GM23338 (cell line): ENCODE measurements at regions not wholly inside any gene's neighbourhood (a gene's known extent, or its start where the extent isn't known, plus 50 kb on each side); places are given as distances from the start of the nearest gene placed in this dataset.

Source experiments
- ATAC-seq: fragments of 200-7000 bp; cut with Tn5 transposase; 3 replicates; pipeline ENCODE4 v1.9.1; 2020
- DNase-seq: peaks from one replicate; pipeline ENCODE4 v3.0.0-alpha.2; 2015; ENCODE audit warnings: low spot score
- H2AFZ ChIP-seq: fragments of 200-600 bp; sonication (generic); 2 replicates; pipeline ENCODE4 v1.8.0; 2016; ENCODE audit warnings: antibody characterized with exemption, mild to moderate bottlenecking, moderate library complexity
- H3F3A ChIP-seq: fragments of 200-600 bp; sonication (generic); replicated peaks from 2 replicates; pipeline ENCODE4 v1.8.0; 2017; ENCODE audit warnings: antibody characterized with exemption, mixed run types, low read depth
- H3K27ac ChIP-seq: fragments of 200-600 bp; sonication (generic); 2 replicates; pipeline ENCODE4 v1.6.1; 2016; ENCODE audit warnings: low read depth
- H3K27me3 ChIP-seq: fragments of 200-600 bp; sonication (generic); 2 replicates; pipeline ENCODE4 v1.8.0; 2016; ENCODE audit warnings: mild to moderate bottlenecking, mixed run types, moderate library complexity; ENCODE audit not compliant: insufficient read depth
- H3K36me3 ChIP-seq: fragments of 200-600 bp; sonication (generic); 2 replicates; pipeline ENCODE4 v1.8.0; 2016; ENCODE audit warnings: mild to moderate bottlenecking; ENCODE audit not compliant: insufficient read depth
- H3K4me1 ChIP-seq: fragments of 200-600 bp; sonication (generic); 2 replicates; pipeline ENCODE4 v1.8.0; 2016; ENCODE audit warnings: mild to moderate bottlenecking, moderate library complexity; ENCODE audit not compliant: insufficient read depth
- H3K4me2 ChIP-seq: fragments of 200-600 bp; sonication (generic); 2 replicates; pipeline ENCODE4 v1.7.1; 2017; ENCODE audit warnings: mixed run types
- H3K4me3 ChIP-seq: fragments of 200-600 bp; sonication (generic); 2 replicates; pipeline ENCODE4 v1.6.1; 2016; ENCODE audit warnings: mixed run types
- H3K79me2 ChIP-seq: fragments of 200-600 bp; sonication (generic); replicated peaks from 2 replicates; pipeline ENCODE4 v1.8.0; 2017; ENCODE audit warnings: mild to moderate bottlenecking; ENCODE audit not compliant: insufficient read depth
- H3K9me2 ChIP-seq: fragments of 200-600 bp; sonication (generic); 2 replicates; pipeline ENCODE4 v1.8.0; 2017; ENCODE audit not compliant: insufficient read depth
- H4K20me1 ChIP-seq: fragments of 200-600 bp; sonication (generic); replicated peaks from 2 replicates; pipeline ENCODE4 v1.8.0; 2017; ENCODE audit warnings: mild to moderate bottlenecking; ENCODE audit not compliant: insufficient read depth
- H3K27ac Mint-ChIP-seq: 2 replicates; pipeline ENCODE4 v1.8.0; 2020; ENCODE audit warnings: inconsistent platforms, mild to moderate bottlenecking, moderate library complexity, mixed read lengths
- H3K27me3 Mint-ChIP-seq: 3 replicates; pipeline ENCODE4 v1.8.0; 2022; ENCODE audit warnings: low read depth, mild to moderate bottlenecking, moderate library complexity, mixed read lengths, inconsistent platforms; ENCODE audit not compliant: insufficient read depth, poor library complexity
- H3K36me3 Mint-ChIP-seq: 3 replicates; pipeline ENCODE4 v1.8.0; 2021; ENCODE audit warnings: low read depth, mild to moderate bottlenecking, inconsistent platforms, moderate library complexity, mixed read lengths
- H3K4me1 Mint-ChIP-seq: 3 replicates; pipeline ENCODE4 v1.8.0; 2020; ENCODE audit warnings: mild to moderate bottlenecking, inconsistent platforms, mixed read lengths
- H3K4me3 Mint-ChIP-seq: 3 replicates; pipeline ENCODE4 v1.8.0; 2021; ENCODE audit warnings: moderate library complexity, mild to moderate bottlenecking, inconsistent platforms, mixed read lengths
- H3K9me3 Mint-ChIP-seq: 3 replicates; pipeline ENCODE4 v1.8.0; 2020; ENCODE audit warnings: moderate library complexity, mild to moderate bottlenecking, inconsistent platforms, mixed read lengths
- CREB1 ChIP-seq: fragments of 250-450 bp; sonication (Bioruptor Pico); IDR thresholded peaks from 2 replicates; pipeline ENCODE4 v1.5.0; 2020; ENCODE audit warnings: low read depth, mild to moderate bottlenecking, moderate library complexity
- EZH2 ChIP-seq: fragments of 200-600 bp; sonication (generic); IDR thresholded peaks from one replicate; pipeline ENCODE4 v1.8.0; 2017; ENCODE audit warnings: antibody characterized with exemption, mild to moderate bottlenecking, low read depth; ENCODE audit not compliant: unreplicated experiment
- EZH2phosphoT487 ChIP-seq: fragments of 200-600 bp; sonication (generic); IDR thresholded peaks from one replicate; pipeline ENCODE4 v1.8.1; 2018; ENCODE audit warnings: antibody characterized with exemption; ENCODE audit not compliant: unreplicated experiment
- JUNB ChIP-seq: IDR thresholded peaks from one replicate; pipeline ENCODE4 v1.6.1; 2016; ENCODE audit warnings: antibody characterized with exemption; ENCODE audit not compliant: unreplicated experiment
- NANOG ChIP-seq: IDR thresholded peaks from 2 replicates; pipeline ENCODE4 v1.6.1; 2016; ENCODE audit warnings: antibody characterized with exemption, borderline replicate concordance
- POLR2AphosphoS5 ChIP-seq: IDR thresholded peaks from 2 replicates; pipeline ENCODE4 v1.6.1; 2016; ENCODE audit warnings: antibody characterized with exemption, low read depth
- STAT1 ChIP-seq: IDR thresholded peaks from one replicate; pipeline ENCODE4 v1.6.1; 2016; ENCODE audit warnings: antibody characterized with exemption; ENCODE audit not compliant: unreplicated experiment
- ZNF114 ChIP-seq: fragments of 250-450 bp; sonication (Bioruptor Pico); IDR thresholded peaks from 2 replicates; pipeline ENCODE4 v1.5.0; 2020; ENCODE audit warnings: mild to moderate bottlenecking, moderate library complexity
- ZNF331 ChIP-seq: fragments of 250-450 bp; sonication (Bioruptor Pico); IDR thresholded peaks from 2 replicates; pipeline ENCODE4 v1.5.0; 2020; ENCODE audit warnings: low read depth, mild to moderate bottlenecking, moderate library complexity
- TF ChIP-seq, protein P1 (sequence below), 2 experiments: fragments of 200-600 bp in 1 of 2; sonication (generic) in 1 of 2; conservative IDR thresholded peaks; 2 replicates each; pipeline versions ENCODE4 v1.5.1 to v1.6.1; 2016 to 2017; ENCODE audit warnings: antibody characterized with exemption in 2 of 2, low read depth in 2 of 2, mild to moderate bottlenecking in 2 of 2, moderate library complexity in 1 of 2
- TF ChIP-seq, protein P2 (sequence below): IDR thresholded peaks from one replicate; pipeline ENCODE4 v1.6.1; 2018; ENCODE audit warnings: antibody characterized with exemption; ENCODE audit not compliant: unreplicated experiment
- TF ChIP-seq, protein P3 (sequence below): IDR thresholded peaks from 2 replicates; pipeline ENCODE4 v1.6.1; 2016; ENCODE audit warnings: antibody characterized with exemption
- TF ChIP-seq, protein P4 (sequence below): fragments of 250-450 bp; sonication (Bioruptor Pico); IDR thresholded peaks from 2 replicates; pipeline ENCODE4 v1.5.0; 2020; ENCODE audit warnings: mild to moderate bottlenecking, moderate library complexity

DNA sequence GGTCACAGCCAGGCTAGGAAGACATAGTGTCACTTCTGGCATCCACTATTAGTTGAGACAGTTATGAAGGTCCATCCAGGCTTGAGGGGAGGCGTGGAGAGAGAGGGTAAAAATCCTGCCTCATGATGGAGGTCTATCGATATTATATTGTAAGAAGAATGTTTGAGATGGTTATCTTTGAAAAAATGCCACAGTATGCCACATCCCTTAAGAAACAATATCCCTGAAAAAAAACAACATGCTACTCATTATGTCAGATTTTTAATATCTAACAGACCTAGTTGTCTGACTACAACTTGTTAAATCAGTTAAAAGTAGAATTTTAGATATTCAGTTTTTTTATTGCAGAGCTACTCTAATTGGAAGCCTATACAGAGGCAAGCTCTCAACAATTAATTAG lies 121.7 kb upstream of the SLC5A12 start:
- Mint-ChIP-seq H3K27me3 (no peaks in the 10 kb centered on the region), H3K4me1 (peaks cover 4% of the 10 kb centered on the region; the same call in 2 of the 3 replicates), H3K36me3 (no peaks in the 10 kb centered on the region), H3K27ac (no peak overlapping the region), H3K9me3 (no peaks in the 10 kb centered on the region), H3K4me3 (no peak overlapping the region)
- H3K36me3 ChIP-seq: no peaks in the 10 kb centered on the region
- H3F3A ChIP-seq: no peaks in the 10 kb centered on the region
- H3K4me3 ChIP-seq: no peak overlapping the region
- H4K20me1 ChIP-seq: no peaks in the 10 kb centered on the region
- H3K27me3 ChIP-seq: no peaks in the 10 kb centered on the region
- no peaks in the 10 kb centered on the region for H3K79me2 ChIP-seq
- H3K4me1 ChIP-seq: no peaks in the 10 kb centered on the region
- no peak for ATAC-seq
- no peak overlapping the region for H3K4me2 ChIP-seq
- H3K27ac ChIP-seq: no peak overlapping the region
- peaks cover 3% of the 10 kb centered on the region for H3K9me2 ChIP-seq
- TF ChIP-seq, protein P1, sequence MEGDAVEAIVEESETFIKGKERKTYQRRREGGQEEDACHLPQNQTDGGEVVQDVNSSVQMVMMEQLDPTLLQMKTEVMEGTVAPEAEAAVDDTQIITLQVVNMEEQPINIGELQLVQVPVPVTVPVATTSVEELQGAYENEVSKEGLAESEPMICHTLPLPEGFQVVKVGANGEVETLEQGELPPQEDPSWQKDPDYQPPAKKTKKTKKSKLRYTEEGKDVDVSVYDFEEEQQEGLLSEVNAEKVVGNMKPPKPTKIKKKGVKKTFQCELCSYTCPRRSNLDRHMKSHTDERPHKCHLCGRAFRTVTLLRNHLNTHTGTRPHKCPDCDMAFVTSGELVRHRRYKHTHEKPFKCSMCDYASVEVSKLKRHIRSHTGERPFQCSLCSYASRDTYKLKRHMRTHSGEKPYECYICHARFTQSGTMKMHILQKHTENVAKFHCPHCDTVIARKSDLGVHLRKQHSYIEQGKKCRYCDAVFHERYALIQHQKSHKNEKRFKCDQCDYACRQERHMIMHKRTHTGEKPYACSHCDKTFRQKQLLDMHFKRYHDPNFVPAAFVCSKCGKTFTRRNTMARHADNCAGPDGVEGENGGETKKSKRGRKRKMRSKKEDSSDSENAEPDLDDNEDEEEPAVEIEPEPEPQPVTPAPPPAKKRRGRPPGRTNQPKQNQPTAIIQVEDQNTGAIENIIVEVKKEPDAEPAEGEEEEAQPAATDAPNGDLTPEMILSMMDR (conservative IDR thresholded peaks at IDR 0.05; ENCODE audit: low read depth in 2 of 2): no peak
- TF ChIP-seq ZNF331 (CRISPR knock-in tag) (no peak), EZH2phosphoT487 (no peak), NANOG (no peak), POLR2AphosphoS5 (no peak), STAT1 (no peak), JUNB (no peak), ZNF114 (CRISPR knock-in tag) (no peak), EZH2 (no peak), CREB1 (CRISPR knock-in tag) (no peak)
- TF ChIP-seq, protein P2, sequence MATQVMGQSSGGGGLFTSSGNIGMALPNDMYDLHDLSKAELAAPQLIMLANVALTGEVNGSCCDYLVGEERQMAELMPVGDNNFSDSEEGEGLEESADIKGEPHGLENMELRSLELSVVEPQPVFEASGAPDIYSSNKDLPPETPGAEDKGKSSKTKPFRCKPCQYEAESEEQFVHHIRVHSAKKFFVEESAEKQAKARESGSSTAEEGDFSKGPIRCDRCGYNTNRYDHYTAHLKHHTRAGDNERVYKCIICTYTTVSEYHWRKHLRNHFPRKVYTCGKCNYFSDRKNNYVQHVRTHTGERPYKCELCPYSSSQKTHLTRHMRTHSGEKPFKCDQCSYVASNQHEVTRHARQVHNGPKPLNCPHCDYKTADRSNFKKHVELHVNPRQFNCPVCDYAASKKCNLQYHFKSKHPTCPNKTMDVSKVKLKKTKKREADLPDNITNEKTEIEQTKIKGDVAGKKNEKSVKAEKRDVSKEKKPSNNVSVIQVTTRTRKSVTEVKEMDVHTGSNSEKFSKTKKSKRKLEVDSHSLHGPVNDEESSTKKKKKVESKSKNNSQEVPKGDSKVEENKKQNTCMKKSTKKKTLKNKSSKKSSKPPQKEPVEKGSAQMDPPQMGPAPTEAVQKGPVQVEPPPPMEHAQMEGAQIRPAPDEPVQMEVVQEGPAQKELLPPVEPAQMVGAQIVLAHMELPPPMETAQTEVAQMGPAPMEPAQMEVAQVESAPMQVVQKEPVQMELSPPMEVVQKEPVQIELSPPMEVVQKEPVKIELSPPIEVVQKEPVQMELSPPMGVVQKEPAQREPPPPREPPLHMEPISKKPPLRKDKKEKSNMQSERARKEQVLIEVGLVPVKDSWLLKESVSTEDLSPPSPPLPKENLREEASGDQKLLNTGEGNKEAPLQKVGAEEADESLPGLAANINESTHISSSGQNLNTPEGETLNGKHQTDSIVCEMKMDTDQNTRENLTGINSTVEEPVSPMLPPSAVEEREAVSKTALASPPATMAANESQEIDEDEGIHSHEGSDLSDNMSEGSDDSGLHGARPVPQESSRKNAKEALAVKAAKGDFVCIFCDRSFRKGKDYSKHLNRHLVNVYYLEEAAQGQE: no peak
- TF ChIP-seq, protein P3, sequence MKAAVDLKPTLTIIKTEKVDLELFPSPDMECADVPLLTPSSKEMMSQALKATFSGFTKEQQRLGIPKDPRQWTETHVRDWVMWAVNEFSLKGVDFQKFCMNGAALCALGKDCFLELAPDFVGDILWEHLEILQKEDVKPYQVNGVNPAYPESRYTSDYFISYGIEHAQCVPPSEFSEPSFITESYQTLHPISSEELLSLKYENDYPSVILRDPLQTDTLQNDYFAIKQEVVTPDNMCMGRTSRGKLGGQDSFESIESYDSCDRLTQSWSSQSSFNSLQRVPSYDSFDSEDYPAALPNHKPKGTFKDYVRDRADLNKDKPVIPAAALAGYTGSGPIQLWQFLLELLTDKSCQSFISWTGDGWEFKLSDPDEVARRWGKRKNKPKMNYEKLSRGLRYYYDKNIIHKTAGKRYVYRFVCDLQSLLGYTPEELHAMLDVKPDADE: no peak
- TF ChIP-seq, protein P4, sequence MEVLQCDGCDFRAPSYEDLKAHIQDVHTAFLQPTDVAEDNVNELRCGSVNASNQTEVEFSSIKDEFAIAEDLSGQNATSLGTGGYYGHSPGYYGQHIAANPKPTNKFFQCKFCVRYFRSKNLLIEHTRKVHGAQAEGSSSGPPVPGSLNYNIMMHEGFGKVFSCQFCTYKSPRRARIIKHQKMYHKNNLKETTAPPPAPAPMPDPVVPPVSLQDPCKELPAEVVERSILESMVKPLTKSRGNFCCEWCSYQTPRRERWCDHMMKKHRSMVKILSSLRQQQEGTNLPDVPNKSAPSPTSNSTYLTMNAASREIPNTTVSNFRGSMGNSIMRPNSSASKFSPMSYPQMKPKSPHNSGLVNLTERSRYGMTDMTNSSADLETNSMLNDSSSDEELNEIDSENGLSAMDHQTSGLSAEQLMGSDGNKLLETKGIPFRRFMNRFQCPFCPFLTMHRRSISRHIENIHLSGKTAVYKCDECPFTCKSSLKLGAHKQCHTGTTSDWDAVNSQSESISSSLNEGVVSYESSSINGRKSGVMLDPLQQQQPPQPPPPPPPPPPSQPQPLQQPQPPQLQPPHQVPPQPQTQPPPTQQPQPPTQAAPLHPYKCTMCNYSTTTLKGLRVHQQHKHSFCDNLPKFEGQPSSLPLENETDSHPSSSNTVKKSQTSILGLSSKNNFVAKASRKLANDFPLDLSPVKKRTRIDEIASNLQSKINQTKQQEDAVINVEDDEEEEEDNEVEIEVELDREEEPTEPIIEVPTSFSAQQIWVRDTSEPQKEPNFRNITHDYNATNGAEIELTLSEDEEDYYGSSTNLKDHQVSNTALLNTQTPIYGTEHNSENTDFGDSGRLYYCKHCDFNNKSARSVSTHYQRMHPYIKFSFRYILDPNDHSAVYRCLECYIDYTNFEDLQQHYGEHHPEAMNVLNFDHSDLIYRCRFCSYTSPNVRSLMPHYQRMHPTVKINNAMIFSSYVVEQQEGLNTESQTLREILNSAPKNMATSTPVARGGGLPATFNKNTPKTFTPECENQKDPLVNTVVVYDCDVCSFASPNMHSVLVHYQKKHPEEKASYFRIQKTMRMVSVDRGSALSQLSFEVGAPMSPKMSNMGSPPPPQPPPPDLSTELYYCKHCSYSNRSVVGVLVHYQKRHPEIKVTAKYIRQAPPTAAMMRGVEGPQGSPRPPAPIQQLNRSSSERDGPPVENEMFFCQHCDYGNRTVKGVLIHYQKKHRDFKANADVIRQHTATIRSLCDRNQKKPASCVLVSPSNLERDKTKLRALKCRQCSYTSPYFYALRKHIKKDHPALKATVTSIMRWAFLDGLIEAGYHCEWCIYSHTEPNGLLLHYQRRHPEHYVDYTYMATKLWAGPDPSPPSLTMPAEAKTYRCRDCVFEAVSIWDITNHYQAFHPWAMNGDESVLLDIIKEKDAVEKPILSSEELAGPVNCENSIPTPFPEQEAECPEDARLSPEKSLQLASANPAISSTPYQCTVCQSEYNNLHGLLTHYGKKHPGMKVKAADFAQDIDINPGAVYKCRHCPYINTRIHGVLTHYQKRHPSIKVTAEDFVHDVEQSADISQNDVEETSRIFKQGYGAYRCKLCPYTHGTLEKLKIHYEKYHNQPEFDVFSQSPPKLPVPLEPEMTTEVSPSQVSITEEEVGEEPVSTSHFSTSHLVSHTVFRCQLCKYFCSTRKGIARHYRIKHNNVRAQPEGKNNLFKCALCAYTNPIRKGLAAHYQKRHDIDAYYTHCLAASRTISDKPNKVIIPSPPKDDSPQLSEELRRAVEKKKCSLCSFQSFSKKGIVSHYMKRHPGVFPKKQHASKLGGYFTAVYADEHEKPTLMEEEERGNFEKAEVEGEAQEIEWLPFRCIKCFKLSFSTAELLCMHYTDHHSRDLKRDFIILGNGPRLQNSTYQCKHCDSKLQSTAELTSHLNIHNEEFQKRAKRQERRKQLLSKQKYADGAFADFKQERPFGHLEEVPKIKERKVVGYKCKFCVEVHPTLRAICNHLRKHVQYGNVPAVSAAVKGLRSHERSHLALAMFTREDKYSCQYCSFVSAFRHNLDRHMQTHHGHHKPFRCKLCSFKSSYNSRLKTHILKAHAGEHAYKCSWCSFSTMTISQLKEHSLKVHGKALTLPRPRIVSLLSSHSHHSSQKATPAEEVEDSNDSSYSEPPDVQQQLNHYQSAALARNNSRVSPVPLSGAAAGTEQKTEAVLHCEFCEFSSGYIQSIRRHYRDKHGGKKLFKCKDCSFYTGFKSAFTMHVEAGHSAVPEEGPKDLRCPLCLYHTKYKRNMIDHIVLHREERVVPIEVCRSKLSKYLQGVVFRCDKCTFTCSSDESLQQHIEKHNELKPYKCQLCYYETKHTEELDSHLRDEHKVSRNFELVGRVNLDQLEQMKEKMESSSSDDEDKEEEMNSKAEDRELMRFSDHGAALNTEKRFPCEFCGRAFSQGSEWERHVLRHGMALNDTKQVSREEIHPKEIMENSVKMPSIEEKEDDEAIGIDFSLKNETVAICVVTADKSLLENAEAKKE (CRISPR knock-in tag): no peak
- H2AFZ ChIP-seq: no peak overlapping the region
- DNase-seq: no peak
